ENCODE measurements at regions not wholly inside any gene's neighbourhood (a gene's known extent, or its start where the extent isn't known, plus 50 kb on each side); places are given as distances from the start of the nearest gene placed in this dataset.

GRCh38 chr15:94844538-94845389, 613.4 kb downstream of the MCTP2 start (continued):
- TF ChIP-seq CREB1 (IDR thresholded peaks at IDR 0.05) (no peak), CREB1 (CRISPR knock-in tag; IDR thresholded peaks at IDR 0.05) (no peak; the same call in 1 of the 2 replicates), RBAK (CRISPR knock-in tag; IDR thresholded peaks at IDR 0.05) (no peak), PCBP2 (optimal IDR thresholded peaks at IDR 0.05; ENCODE audit: low read depth, low read length, poor library complexity, severe bottlenecking) (no peak), KAT7 (CRISPR knock-in tag; IDR thresholded peaks at IDR 0.05; ENCODE audit: borderline replicate concordance) (no peak), SOX6 (IDR thresholded peaks at IDR 0.05) (no peak), SOX6 (CRISPR knock-in tag; IDR thresholded peaks at IDR 0.05) (peak; percentile 95), SNAPC5 (CRISPR knock-in tag; IDR thresholded peaks at IDR 0.05; ENCODE audit: borderline replicate concordance) (0 out of 2 replicates have a peak, but pooled peaks have one; percentile 1), TFDP2 (CRISPR knock-in tag; IDR thresholded peaks at IDR 0.05) (peak; percentile 33), ZNF441 (CRISPR knock-in tag; IDR thresholded peaks at IDR 0.05; ENCODE audit: borderline replicate concordance) (no peak), ZFP37 (CRISPR knock-in tag; IDR thresholded peaks at IDR 0.05; ENCODE audit: borderline replicate concordance) (peak; percentile 45; the same call in 1 of the 2 replicates), TBX2 (CRISPR knock-in tag; IDR thresholded peaks at IDR 0.05; ENCODE audit: borderline replicate concordance) (peak; percentile 89), RARG (CRISPR knock-in tag; IDR thresholded peaks at IDR 0.05; ENCODE audit: low read depth) (no peak), YEATS2 (CRISPR knock-in tag; IDR thresholded peaks at IDR 0.05; ENCODE audit: borderline replicate concordance) (no peak), ZNF354B (CRISPR knock-in tag; IDR thresholded peaks at IDR 0.05) (no peak), ZNF790 (CRISPR knock-in tag; IDR thresholded peaks at IDR 0.05; ENCODE audit: borderline replicate concordance) (no peak), NFYB (CRISPR knock-in tag; IDR thresholded peaks at IDR 0.05) (no peak), ZBTB38 (CRISPR knock-in tag; IDR thresholded peaks at IDR 0.05) (no peak), NR2C2 (CRISPR knock-in tag; IDR thresholded peaks at IDR 0.05; ENCODE audit: borderline replicate concordance) (peak; percentile 61), TRAFD1 (CRISPR knock-in tag; IDR thresholded peaks at IDR 0.05; ENCODE audit: borderline replicate concordance) (no peak), ZNF891 (CRISPR knock-in tag; IDR thresholded peaks at IDR 0.05) (no peak), PHF5A (CRISPR knock-in tag; IDR thresholded peaks at IDR 0.05; ENCODE audit: low read depth, unreplicated experiment) (no peak), E2F2 (CRISPR knock-in tag; IDR thresholded peaks at IDR 0.05; ENCODE audit: borderline replicate concordance) (no peak), DNMT1 (CRISPR knock-in tag; IDR thresholded peaks at IDR 0.05) (no peak), ZNF841 (CRISPR knock-in tag; IDR thresholded peaks at IDR 0.05; ENCODE audit: borderline replicate concordance) (no peak), ZNF331 (CRISPR knock-in tag; IDR thresholded peaks at IDR 0.05) (0 out of 2 replicates have a peak, but pooled peaks have one; percentile 33), ZNF780A (CRISPR knock-in tag; IDR thresholded peaks at IDR 0.05) (peak; percentile 60; the same call in 1 of the 2 replicates), JARID2 (CRISPR knock-in tag; IDR thresholded peaks at IDR 0.05; ENCODE audit: insufficient replicate concordance) (no peak)
